Gastroesophageal sphincter (tissue), 3 donors: ENCODE measurements at regions not wholly inside any gene's neighbourhood (a gene's known extent, or its start where the extent isn't known, plus 50 kb on each side); places are given as distances from the start of the nearest gene placed in this dataset.
A peak's percentile ranks its signal among the peaks of the same experiment; 100 is the strongest.

ENCODE experiments used
- EP300 ChIP-seq: sonication (generic); formaldehyde crosslinking; IDR thresholded peaks from one replicate; pipeline ENCODE4 v1.6.1; 2017; ENCODE audit warnings: antibody characterized with exemption, mild to moderate bottlenecking
- POLR2A ChIP-seq, 2 donors: fragments of 450-650 bp; IDR thresholded peaks; one replicate each; pipeline ENCODE4 v1.6.1; 2017; ENCODE audit warnings: antibody characterized with exemption in 2 of 2, mild to moderate bottlenecking in 2 of 2, moderate library complexity in 1 of 2
- POLR2AphosphoS5 ChIP-seq: sonication (generic); formaldehyde crosslinking; IDR thresholded peaks from one replicate; pipeline ENCODE4 v1.6.1; 2017; ENCODE audit warnings: antibody characterized with exemption
- TF ChIP-seq, protein P1 (sequence below), 4 experiments: fragments of 200-600 bp in 2 of 4; fragments of 450-650 bp in 2 of 4; sonication (generic) in 1 of 4; IDR thresholded peaks; one replicate each; pipeline ENCODE4 v1.5.1; 2017 to 2019; ENCODE audit warnings: antibody characterized with exemption in 4 of 4, mild to moderate bottlenecking in 2 of 4, moderate library complexity in 2 of 4

DNA sequence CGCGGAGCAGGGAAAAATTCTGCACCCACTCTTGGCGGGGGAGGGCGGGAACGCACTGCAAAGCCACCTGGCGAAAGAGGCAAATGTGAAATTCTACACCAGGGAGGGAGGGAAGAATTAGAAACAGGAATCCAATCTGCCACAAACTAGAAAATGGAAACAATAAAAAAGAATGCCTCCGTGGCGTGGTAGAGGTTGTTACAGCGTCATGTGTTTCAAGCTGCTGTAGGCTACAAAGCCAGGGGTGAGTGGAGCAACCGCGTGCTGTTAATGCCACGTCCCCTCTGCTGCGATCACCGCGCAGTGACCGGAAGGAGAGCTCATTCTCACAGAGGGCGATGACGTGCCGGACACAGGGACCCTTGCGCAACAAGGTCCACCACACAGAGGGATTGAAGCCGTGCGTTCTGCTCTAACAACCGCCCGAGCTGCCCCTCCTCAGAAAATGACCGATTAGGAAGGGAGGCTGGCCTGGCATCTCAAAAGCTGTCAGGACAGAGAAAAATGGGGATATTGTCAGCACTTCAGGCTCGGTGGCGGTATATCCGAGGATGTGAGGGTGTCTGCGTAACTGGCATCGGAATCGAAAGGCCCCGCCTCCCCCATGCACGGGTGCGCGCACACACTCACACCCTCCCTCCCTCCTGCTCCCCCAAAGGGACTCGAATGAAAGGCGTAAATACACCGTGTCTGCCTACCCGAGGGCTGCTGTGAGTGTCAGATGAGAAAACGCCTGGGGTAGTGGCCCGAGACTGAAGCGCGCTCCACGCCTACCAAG is 70.8 kb upstream of the TNRC6C start:
- TF ChIP-seq EP300: no peak
- peak in 1 of 2 donors; percentile 41 for TF ChIP-seq POLR2A (IDR thresholded peaks at IDR 0.05)
- TF ChIP-seq, protein P1, sequence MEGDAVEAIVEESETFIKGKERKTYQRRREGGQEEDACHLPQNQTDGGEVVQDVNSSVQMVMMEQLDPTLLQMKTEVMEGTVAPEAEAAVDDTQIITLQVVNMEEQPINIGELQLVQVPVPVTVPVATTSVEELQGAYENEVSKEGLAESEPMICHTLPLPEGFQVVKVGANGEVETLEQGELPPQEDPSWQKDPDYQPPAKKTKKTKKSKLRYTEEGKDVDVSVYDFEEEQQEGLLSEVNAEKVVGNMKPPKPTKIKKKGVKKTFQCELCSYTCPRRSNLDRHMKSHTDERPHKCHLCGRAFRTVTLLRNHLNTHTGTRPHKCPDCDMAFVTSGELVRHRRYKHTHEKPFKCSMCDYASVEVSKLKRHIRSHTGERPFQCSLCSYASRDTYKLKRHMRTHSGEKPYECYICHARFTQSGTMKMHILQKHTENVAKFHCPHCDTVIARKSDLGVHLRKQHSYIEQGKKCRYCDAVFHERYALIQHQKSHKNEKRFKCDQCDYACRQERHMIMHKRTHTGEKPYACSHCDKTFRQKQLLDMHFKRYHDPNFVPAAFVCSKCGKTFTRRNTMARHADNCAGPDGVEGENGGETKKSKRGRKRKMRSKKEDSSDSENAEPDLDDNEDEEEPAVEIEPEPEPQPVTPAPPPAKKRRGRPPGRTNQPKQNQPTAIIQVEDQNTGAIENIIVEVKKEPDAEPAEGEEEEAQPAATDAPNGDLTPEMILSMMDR (IDR thresholded peaks at IDR 0.05): peak in 3 of 4 experiments; percentile 3 to 8 (median 5)
- TF ChIP-seq POLR2AphosphoS5: peak; percentile 91
